Right hindlimb (tissue), 1 donor: ENCODE measurements at regions not wholly inside any gene's neighbourhood (a gene's known extent, or its start where the extent isn't known, plus 50 kb on each side); places are given as distances from the start of the nearest gene placed in this dataset.

ENCODE experiments used
- DNase-seq: peaks from one replicate; pipeline ENCODE4 v3.0.0-alpha.2; 2018

DNA sequence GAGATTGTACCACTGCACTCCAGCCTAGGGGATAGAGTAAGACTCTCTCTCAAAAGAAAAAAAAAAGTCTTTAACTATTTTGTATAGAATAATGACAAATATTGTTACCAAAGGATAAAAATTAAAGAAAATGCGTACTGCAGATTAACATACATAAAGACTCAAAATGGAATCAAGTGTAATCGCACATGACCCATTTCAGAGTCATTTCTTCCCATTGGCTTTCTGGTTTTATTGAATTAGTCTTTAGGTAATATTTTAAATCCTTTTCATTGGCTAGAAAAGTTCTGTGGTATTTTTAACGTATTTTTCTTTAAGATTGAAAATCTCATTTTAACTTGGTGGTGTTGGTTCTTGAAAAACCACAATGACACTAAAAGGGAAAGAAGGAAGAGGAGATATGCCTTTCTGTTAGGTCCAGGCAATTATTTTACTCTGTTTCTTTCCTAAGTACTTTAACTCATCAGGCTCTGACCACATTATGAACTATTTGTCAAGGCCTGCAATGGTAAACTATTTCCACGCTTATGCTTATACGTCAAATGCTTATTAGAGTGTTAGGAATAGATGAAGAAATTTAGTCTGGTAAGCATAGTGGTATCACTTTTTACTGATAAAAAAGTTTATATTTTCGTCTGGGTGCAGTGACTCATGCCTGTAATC lies 52.3 kb downstream of the PLEKHG1 start:
- no peak for DNase-seq

DNA sequence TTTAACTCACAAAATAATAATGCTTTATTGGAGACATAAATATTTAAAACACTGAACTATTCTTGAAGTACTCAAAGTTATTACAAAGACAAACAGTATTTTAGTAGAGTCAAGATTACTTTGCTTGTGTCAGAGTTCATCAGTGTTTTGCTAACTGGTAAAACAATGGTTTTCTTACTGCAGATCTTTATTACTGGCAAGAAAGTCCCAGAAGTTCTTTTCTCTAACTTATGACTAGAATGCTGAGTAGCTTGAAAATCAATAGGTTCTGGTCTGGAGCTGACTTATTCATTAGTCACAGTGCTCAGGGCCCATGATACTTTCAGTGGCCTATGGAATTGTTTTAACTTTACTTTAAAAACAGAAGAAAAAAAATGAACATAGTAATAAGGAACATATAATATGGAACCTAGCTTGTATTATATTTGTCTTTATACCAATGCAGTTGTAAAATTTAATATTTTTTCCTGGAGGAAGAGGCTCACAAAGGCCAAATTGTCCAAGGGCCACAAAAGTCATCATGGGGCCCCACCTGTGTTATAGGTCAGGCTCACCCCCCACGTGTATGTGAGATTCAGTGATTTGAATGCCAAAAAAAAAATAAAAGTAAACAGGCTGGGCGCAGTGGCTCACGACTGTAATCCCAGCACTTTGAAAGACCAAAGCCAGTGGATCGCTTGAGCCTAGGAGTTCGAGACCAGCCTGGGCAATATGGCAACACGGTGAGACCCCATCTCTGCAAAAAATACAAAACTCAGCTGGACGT lies 53.3 kb downstream of the PLEKHG1 start:
- DNase-seq: no peak

DNA sequence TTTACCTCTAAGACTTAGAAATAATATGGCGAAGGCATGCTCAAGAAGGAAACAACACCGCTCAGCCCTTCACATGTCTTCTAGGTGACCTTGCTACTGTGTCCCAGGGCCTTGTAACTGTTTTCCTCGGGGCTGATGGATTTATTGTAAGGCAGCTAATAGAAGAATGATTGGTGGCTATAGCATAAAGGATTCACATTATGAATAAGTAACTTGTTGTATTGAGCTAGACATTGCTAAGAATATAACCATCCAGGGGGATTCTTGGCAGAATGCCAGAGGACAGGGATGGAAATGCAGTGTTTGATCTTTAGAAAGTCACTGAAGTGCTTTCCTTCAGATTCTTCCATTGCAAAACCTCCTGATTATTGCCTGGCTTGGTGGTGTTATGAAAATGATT lies 54.9 kb downstream of the PLEKHG1 start:
- DNase-seq: no peak

DNA sequence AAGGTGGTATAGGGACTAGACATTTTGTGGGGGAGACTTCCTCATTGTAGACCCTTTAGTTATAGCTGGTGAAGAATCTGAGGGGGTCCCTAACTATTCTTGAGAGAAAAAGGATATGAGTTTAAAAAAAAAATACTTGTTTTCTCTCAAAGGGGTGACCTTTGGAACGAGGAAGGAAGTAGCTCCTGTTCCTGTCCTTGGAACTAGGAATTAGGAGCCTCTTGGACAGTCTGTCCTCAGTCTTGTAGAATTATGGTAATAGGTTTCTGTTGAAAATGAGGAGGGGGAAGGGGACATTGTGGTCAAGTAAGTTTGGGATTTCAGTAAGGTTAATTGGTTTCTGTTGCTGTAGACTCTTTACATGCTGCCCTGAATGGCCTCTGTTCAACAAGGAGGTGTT lies 56.5 kb downstream of the PLEKHG1 start:
- DNase-seq: no peak

DNA sequence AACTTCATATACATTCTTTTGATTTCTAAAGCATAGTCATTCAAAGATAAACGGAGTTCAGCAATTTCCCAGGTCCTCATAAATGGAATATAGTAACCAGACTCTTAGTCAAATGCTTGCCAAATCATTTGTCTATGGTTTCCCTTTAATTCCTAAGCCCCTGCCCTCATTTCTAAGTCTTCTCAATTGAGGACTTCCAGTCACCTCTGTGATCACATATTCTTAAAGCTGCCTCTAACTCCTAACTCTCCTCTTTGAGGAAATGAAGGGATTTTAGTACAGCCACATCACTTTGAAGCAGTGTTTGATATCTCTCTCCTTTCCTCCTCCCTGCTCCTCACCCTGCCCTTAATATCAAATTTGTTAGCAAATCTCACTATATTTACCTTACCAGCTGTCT lies 58.7 kb downstream of the PLEKHG1 start:
- DNase-seq: no peak

DNA sequence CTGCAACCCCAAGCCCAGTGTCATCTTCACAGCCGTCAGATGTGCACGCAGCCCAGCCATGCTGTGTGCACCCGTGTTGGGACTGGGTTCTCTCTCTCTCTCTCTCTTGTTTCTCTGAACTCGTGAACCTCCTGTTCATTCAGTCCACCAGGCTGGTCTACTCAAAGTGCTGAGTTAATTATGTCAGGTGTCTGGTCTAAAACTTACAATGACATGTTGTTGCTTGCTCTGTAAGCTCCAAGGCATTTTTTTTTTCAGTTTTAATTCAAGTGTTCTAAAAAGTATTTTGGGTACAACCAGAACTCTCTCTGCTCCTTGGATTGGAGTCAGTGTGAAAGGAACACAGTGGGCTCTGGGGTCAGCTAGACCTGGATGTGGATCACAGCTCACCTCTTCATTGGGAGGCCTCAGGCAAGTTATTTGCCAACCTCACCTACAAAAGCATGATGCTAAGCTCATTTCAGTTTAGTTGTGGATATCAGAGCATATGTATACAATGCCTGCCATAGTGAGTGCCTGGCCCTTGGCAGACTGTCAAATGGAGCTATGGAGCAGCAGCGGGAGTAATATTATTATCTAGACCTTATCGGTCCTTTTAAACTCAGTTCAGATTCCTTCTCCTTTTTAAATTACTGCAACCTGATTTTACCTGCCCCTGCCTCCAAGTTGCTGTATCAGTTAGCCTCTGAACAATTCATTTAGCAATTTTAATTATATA lies 59.5 kb downstream of the PLEKHG1 start:
- no peak for DNase-seq

DNA sequence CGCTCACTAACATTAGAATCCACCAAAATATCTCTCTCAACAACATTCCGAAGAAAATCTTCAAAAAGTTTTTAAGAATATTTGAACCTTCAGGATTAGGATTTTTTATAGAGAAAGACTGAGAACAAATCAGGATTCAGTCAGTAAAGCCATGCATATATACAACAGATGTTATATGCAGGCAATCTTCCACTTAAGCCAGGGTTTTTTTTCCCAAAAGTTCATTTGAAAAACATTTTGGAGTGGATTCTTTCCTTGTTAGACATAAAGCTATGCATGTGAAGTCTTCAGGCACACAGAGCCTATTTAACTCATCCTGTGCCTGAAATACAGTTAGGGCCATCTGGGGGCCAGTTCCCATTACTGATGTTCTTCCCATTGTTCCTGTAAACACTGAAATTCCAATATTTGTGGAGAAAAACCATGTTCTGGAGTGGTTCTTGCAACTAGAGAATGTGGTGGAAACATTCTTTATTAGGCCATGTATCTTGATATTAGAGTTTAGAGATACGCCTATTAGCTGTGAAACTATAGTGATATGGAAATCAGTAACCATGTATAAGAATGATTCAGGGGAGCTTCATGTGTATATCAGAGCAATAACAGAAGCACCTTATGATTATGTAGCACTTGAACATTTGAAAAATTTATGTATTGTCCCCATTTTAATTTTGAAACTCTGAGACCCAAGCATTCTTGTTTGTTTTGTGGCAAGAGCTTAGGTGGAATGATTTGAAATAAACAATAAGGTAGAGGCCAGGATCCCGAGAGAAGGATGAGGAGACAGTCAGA lies 61.7 kb downstream of the PLEKHG1 start:
- no peak for DNase-seq

DNA sequence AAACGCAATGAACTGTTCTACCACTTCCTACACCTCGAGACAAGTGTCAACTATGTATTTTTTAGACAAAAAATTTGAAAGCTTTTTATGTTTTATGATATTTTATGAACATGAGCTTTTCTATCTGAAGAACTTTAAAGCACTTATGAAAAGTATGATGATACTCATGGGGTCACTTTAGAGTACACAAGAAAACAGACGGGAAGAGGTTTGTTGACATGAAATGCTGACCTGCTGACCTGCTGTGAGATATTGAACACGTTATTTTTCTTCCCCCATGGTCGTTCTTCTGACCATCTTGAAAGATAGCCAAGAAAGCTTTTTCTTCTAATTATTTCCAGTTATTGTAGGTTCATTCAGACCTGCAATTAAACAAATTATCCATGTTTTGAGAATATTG lies 63.1 kb downstream of the PLEKHG1 start:
- no peak for DNase-seq

DNA sequence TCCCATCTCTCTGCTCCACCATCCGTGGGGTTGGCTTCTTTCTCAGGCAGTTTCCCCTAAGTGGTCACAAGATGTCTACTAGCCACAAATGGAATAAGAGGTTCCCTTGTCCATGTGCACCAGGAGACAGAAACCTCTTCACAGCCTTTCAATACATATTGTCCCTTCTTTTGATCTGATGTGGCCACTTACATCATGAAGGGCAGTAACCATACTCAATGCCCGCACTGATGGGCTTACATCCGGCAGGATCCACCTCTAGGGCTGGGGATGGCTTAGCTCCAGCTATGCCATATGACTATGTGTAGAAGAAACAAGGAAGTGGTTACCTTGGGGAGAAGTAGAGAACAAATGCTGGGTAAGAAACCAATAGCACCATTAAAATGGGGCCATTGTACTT lies 64.4 kb downstream of the PLEKHG1 start:
- DNase-seq: no peak

DNA sequence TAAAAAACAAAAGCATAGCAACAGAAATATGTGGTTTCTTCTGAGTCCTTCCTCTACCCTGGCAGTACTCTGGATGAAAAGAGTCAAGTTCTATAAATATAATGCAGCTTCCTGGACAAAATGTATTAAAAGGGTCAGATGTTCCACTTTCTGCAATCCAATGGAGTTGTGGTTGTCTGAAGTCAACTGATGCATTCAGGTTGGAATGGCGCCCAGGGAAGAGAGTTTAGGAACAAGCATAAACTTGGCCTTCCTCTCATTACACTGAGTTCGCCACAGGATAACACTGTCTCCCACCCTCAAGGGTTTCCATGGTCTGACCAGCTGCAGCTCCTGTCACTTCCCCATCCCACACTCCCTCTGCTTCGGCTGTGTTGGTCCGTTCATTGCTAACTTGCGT lies 66.4 kb downstream of the PLEKHG1 start:
- DNase-seq: peak; percentile 79

DNA sequence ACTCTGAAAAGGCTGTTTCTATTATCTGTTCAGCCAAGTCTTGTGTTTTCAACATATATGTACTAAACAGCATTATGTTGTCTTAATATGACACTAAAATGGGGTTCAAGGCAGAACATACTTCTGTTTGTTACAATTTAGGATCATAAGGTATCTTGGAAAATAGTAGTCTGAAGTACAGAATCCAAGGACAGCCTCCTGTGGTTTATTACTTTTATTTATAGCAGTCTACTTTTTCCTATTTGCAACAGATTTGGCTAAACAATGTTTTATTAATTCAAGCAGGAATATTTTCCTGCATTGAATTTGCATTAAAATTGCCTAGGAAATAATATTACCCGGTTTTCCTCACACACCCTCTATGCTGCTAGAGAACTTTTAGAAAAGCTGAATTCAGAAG lies 67.7 kb downstream of the PLEKHG1 start:
- DNase-seq: no peak

DNA sequence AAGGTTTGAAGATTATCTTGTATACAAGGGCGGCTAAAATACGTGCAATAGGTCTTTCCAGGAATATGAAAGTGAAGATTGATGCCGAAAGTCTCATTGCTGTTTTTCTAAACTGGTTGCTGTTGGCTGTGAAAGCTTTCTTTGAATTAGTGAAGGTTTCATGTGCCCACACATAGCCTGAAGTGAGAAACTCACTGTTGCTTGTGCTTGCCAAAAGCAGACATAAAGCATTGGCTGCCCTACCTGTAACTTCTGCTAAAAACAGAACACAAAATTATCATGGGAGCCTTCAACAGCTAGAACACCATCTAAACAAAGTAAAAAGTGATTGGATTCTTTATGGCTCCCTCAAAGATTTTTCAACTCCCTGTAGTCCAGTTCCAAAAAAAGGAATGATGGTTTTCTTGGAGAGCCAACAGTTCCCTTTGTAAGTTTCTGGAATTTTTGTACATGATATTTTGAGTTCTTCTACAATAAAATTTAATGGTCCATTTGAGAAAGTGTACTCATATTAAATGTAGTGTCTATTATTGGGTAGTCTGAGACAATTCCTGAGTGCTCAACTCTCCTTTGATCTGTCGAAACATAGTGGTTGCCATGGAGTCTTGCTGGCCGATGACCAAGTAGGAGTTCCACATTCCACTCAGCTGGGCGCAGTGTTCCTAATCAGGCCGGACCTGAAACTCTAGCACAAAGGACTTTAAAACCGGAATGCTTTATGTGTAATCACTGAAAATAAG lies 68.5 kb downstream of the PLEKHG1 start:
- DNase-seq: peak; percentile 93

DNA sequence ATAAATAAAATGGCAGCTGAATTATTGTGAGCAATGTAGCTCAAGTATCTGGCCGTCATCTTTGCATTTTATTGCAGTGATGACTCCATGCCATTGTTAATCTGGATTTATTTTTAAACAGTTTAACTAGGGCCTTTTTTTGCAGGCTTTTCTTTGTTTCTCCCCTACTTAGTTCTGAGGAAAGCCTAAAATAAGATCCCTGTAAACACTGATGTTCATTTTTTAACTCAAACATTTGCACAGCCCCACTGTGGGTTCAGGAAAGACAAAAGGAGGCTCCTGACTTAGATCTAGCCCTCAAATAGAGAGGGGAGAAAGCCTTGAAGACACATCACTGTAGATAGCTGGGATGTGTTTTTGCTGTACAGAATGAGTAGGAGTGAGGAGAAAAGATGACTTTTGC lies 69.2 kb downstream of the PLEKHG1 start:
- DNase-seq: no peak

DNA sequence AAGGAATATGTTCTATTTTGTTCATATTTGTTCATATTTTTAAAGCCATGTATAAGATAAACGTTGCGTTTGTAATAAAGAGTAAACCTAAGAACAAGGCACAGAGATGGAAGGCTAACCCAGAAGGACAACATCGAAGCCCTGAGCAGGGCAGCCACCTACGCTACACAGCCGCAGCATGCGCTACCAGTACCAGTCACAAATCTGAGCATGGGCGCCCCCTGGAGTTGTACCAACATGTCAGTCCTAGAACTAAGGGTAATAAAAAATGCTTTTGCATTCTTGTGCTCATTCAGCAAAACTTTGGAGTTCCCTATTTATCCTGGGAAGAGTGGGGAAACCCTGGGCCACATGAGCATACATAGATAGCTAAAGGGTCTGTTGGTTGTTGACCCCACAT lies 70.6 kb downstream of the PLEKHG1 start:
- DNase-seq: no peak

DNA sequence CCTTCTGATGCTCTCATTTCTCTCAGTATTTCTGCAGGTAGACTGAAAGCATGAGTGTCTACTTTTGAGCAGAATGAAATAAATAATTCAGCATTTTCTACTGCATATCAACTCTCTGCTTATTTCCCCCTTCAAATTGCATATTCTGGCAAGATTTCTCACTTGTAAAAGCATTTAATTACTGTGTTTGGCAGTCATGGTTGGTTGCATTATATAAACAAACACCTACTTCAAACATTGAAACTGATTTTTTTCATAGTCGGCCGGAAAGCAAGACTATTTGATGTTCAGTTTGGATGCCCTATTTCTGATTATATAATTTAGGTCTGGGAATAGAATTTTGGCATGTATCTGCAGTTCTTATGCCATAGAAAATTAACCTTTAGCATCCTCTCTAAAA lies 73.1 kb downstream of the PLEKHG1 start:
- DNase-seq: no peak

DNA sequence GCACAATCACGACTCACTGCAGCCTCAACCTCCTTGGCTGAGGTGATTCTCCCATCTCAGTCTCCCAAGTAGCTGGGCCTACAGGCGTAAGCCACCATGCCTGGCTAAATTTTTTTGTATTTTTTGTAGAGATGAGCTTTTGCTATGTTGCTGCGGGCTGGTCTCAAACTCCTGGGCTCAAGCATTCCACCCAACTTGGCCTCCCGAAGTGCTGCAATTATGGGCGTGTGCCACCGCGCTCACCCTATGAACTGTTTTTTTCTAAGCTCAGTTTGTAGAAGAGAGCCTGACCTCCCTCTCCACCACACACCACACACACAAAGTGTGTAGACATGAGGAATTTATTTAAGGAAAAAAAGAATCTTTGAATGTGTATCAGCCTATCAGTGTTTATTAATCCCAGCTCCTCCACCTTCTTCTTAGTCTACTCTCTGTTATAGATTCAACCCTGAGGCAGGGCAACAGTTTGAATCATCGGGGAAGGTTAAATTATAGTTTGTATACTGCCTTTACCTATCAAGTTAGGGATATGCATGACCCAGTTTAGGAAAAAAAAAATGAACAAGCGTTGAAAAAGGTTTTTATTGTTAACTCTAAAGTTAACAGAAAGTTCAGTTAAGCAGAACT lies 74.1 kb downstream of the PLEKHG1 start:
- no peak for DNase-seq

DNA sequence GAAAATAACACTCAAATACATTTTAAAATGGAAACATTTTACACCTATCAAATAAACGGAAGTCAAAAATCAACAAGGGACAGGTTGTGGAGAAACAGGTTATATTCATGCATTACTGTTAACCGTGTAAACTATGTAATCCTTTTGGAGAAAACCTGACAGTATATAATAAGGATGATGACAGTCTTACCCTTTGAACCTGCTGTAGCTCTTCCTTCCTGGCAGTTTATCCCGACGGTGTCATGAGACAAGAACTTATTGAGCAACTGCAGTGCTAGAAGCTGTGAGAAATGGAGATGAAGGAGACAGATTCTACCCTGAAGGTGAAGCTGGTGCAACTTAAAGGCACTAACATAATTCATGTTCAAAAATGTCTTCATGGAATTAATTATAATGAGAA lies 76.7 kb downstream of the PLEKHG1 start:
- DNase-seq: no peak

DNA sequence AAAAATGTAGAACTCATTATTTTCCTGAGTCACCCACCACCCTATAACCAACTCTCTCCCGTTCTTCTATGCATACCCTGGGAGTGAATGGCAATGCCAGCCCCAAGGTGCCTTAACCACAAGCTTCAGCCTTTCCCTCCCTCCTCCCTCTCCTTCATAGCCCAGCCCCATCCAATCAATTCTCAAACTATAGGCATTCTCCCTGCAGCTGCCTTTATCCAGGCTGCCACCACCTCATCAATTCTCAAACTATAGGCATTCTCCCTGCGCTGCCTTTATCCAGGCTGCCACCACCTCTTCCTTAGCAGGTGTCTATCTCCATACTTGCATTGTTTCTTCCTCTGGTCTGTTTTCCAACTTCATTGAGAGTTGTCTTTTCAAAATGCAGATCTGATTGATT lies 77.1 kb downstream of the PLEKHG1 start:
- DNase-seq: no peak

DNA sequence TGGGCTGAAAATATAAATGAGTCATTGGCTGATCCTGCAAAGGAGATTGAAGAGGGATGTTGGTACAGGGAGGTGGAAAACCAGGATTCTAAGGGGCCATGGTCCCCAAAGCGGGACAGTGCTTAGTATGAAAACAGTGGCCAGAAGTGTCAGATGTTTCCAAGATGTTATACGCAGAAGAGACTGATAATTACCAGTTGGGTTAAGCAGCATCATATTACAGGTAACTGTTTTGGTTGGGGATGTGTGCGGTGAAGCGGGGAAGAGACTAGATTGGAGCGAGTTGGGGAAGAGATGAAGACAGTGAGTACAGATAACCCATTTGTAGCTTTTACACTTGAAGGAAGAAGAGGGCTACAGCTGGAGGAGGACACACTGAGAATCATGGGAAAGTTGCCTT lies 80.8 kb downstream of the PLEKHG1 start:
- no peak for DNase-seq

DNA sequence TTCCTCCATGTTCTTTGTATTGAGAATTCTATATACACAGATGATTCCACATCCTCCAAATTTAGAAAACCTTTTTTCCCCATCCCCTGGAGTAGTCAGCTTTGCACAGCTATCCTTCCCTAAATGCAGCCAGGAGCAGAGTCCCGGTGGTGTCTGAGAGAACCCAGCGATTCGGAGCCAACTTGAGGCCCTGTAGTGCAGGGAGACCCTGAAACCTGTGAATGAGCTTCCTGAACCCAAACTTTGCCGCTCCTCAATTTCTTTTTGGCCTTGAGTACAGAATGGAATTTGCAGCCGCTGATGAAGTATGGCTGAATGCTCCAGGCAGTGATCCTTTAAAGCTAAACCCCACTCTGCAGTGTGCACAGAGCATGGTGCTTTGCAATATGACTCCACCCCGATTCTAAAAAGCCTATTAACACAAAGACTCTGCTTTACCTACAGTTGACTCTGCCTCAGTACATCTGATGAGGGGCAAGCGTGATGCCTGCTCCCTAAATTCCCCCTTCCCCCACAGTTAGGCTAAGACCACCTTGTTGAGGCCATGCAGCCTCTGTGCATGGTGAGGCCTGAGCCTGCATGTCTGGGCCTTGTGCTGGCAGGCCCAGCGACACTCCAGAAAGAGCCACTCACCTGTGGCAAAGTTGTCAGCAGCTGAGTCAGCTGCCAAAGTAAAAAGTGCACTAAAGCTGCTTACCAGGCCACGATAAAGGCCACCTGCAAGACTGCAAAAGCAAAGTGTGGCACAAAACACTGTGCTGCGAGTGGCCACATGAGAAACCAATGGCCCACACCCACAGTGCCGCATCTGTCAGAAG lies 82.1 kb downstream of the PLEKHG1 start:
- DNase-seq: peak; percentile 53

DNA sequence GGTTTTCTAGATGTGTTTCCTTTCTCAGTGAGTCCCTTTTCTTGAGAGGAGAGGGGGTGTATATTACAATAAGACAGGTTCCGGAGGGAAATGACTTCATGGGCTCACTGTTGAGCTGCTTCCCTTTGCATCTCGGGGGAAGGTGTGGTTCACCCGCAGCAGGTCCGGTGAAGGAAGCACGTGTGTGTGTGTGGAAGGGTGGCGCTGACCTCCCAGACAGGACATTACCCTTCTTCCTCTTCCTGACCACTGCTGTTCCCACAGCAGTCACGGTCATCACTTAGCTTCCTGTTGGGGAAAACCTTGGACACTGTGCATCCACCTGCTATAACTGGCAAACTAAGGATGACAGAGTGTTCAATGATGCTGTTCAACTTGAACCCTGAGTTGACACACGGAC lies 83.6 kb downstream of the PLEKHG1 start:
- peak; percentile 45 for DNase-seq
